ENCODE measurements at regions not wholly inside any gene's neighbourhood (a gene's known extent, or its start where the extent isn't known, plus 50 kb on each side); places are given as distances from the start of the nearest gene placed in this dataset.

DNA sequence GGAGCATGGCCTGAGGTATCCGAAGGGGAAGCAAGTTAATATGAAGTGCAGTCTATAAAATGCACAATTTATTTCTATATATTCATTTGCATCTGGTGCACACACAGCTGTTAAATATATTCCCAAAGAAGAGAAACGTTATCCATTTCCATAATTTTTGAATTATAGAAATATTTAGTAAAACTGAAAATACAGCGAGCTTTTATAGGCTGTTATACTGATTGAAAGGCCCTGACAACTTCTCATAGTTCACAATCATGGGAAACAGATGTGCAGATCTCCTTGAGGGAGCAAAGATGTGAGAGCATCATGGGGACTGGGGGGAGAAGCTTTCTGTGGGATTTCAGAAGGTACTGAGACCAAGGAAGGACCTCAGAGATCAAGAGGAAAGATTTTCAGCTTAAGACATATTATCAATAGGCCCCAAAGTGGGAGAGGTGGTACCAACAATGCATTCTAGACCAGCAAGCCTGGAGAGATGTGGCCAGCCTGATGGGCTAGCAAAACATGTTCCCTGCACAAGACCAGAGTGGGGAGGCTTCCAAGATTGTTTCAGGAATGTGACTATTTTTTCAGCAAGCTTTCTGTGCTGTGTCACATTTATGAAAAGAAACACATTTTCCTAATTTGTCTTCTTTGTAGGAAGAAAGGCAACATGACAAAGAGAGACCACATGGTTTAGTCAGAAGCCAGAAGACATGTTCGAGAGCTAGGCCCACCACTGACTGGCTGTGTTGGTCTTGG lies 256.0 kb upstream of the SFRP2 start:
- no peak overlapping the region for H2AFZ ChIP-seq (ENCODE audit: low read depth, low read length)
- TF ChIP-seq EZH2 (IDR thresholded peaks at IDR 0.05; ENCODE audit: borderline replicate concordance, low read depth, low read length, severe bottlenecking) = no peak
- TF ChIP-seq, protein P1, sequence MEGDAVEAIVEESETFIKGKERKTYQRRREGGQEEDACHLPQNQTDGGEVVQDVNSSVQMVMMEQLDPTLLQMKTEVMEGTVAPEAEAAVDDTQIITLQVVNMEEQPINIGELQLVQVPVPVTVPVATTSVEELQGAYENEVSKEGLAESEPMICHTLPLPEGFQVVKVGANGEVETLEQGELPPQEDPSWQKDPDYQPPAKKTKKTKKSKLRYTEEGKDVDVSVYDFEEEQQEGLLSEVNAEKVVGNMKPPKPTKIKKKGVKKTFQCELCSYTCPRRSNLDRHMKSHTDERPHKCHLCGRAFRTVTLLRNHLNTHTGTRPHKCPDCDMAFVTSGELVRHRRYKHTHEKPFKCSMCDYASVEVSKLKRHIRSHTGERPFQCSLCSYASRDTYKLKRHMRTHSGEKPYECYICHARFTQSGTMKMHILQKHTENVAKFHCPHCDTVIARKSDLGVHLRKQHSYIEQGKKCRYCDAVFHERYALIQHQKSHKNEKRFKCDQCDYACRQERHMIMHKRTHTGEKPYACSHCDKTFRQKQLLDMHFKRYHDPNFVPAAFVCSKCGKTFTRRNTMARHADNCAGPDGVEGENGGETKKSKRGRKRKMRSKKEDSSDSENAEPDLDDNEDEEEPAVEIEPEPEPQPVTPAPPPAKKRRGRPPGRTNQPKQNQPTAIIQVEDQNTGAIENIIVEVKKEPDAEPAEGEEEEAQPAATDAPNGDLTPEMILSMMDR (IDR thresholded peaks at IDR 0.05; ENCODE audit: borderline replicate concordance, extremely low read depth, low read length, poor library complexity, severe bottlenecking) = no peak
- no peaks in the 10 kb centered on the region for H3K79me2 ChIP-seq (ENCODE audit: insufficient read depth, low read length)
- H3K4me2 ChIP-seq (ENCODE audit: insufficient read depth, low read length) = no peak overlapping the region
- no peak overlapping the region for H3K9ac ChIP-seq (ENCODE audit: low read depth, low read length)
- no peaks in the 10 kb centered on the region for H3K36me3 ChIP-seq (ENCODE audit: insufficient read depth, low read length)
- H3K27me3 ChIP-seq (ENCODE audit: insufficient read depth, low read length, poor library complexity) = no peaks in the 10 kb centered on the region
- H3K4me1 ChIP-seq (ENCODE audit: insufficient read depth, low read length) = no peaks in the 10 kb centered on the region
- ATAC-seq (ENCODE audit: insufficient read depth, low read depth) = no peak
- no peak overlapping the region for H3K27ac ChIP-seq (ENCODE audit: low read length)
- H3K4me3 ChIP-seq (ENCODE audit: low read depth in 1 of 2, low read length in 2 of 2) = no peak overlapping the region
- no peak for DNase-seq
- no peaks in the 10 kb centered on the region for H4K20me1 ChIP-seq (ENCODE audit: insufficient read depth, low read length)
- no peaks in the 10 kb centered on the region for H3K9me3 ChIP-seq (ENCODE audit: insufficient read depth, low read length, severe bottlenecking)

DNA sequence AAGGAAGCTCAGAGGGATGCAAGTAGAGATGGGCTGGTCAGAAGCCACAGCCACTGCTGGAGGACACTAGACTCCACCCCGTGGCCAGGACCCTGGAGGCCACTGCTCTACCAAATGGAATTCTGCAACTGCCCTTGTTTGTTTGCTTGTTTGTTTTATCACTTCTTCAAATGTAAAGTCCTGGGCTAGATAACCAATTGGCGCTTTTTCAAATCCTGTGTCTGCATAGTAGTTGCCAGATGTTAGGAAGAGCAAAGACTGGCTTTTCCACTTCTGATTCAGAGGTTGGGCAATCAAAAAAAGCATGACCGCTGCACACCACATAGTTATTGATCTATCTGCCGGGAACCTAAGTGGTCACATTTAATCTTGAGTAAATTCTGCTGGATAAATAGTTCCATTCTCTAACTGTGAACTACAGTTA lies 255.2 kb upstream of the SFRP2 start:
- Histone ChIP-seq H3K27ac (ENCODE audit: low read length) (no peak overlapping the region), H3K4me2 (ENCODE audit: insufficient read depth, low read length) (no peak overlapping the region), H3K79me2 (ENCODE audit: insufficient read depth, low read length) (no peaks in the 10 kb centered on the region), H3K9ac (ENCODE audit: low read depth, low read length) (no peak overlapping the region), H4K20me1 (ENCODE audit: insufficient read depth, low read length) (no peaks in the 10 kb centered on the region), H3K27me3 (ENCODE audit: insufficient read depth, low read length, poor library complexity) (no peaks in the 10 kb centered on the region), H3K9me3 (ENCODE audit: insufficient read depth, low read length, severe bottlenecking) (no peaks in the 10 kb centered on the region), H2AFZ (ENCODE audit: low read depth, low read length) (no peak overlapping the region), H3K36me3 (ENCODE audit: insufficient read depth, low read length) (no peaks in the 10 kb centered on the region), H3K4me1 (ENCODE audit: insufficient read depth, low read length) (no peaks in the 10 kb centered on the region), H3K4me3 (ENCODE audit: low read depth in 1 of 2, low read length in 2 of 2) (no peak overlapping the region)
- TF ChIP-seq, protein P1 (IDR thresholded peaks at IDR 0.05; ENCODE audit: borderline replicate concordance, extremely low read depth, low read length, poor library complexity, severe bottlenecking) = no peak
- no peak for TF ChIP-seq EZH2 (IDR thresholded peaks at IDR 0.05; ENCODE audit: borderline replicate concordance, low read depth, low read length, severe bottlenecking)
- ATAC-seq (ENCODE audit: insufficient read depth, low read depth) (no peak), DNase-seq (no peak)

DNA sequence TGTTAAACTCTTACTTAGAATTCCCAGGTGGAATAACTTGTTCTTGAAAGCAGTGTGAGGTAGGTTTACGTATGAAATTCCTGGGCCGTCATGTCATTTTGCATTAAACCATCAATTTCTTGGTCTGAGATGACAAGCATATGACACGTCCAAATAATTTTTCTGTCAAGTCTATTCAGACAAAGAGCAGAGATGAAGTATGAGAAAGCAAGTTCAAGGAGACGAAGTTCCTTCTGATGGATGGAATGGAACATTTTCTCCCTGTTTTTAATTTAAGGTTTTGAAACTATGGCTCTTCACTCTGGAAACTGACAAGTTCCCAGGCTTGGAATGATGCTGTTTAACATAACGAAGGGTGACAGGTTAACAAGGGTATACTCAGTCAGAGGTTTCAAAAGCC lies 252.8 kb upstream of the SFRP2 start:
- Histone ChIP-seq H3K4me2 (ENCODE audit: insufficient read depth, low read length) (no peak overlapping the region), H3K36me3 (ENCODE audit: insufficient read depth, low read length) (no peaks in the 10 kb centered on the region), H4K20me1 (ENCODE audit: insufficient read depth, low read length) (no peaks in the 10 kb centered on the region), H3K9ac (ENCODE audit: low read depth, low read length) (no peak overlapping the region), H3K4me3 (ENCODE audit: low read depth in 1 of 2, low read length in 2 of 2) (no peak overlapping the region), H3K27me3 (ENCODE audit: insufficient read depth, low read length, poor library complexity) (no peaks in the 10 kb centered on the region), H3K27ac (ENCODE audit: low read length) (no peak overlapping the region), H3K9me3 (ENCODE audit: insufficient read depth, low read length, severe bottlenecking) (no peaks in the 10 kb centered on the region), H3K79me2 (ENCODE audit: insufficient read depth, low read length) (no peaks in the 10 kb centered on the region), H2AFZ (ENCODE audit: low read depth, low read length) (no peak overlapping the region), H3K4me1 (ENCODE audit: insufficient read depth, low read length) (no peaks in the 10 kb centered on the region)
- ATAC-seq (ENCODE audit: insufficient read depth, low read depth) (no peak), DNase-seq (no peak)
- TF ChIP-seq EZH2 (IDR thresholded peaks at IDR 0.05; ENCODE audit: borderline replicate concordance, low read depth, low read length, severe bottlenecking) = no peak
- TF ChIP-seq, protein P1 (IDR thresholded peaks at IDR 0.05; ENCODE audit: borderline replicate concordance, extremely low read depth, low read length, poor library complexity, severe bottlenecking) = no peak

Data from DND-41 (cell line).